B cell (primary cell): ENCODE measurements at regions not wholly inside any gene's neighbourhood (a gene's known extent, or its start where the extent isn't known, plus 50 kb on each side); places are given as distances from the start of the nearest gene placed in this dataset.

ENCODE experiments used
- CTCF ChIP-seq: fragments of 200-600 bp; IDR thresholded peaks from one replicate; pipeline ENCODE4 v1.8.0; 2022; ENCODE audit warnings: antibody characterized with exemption, mild to moderate bottlenecking
- EZH2 ChIP-seq: IDR thresholded peaks from 2 replicates; pipeline ENCODE4 v1.6.1; 2012; ENCODE audit warnings: borderline replicate concordance, low read depth, mild to moderate bottlenecking, moderate library complexity, low read length; ENCODE audit not compliant: insufficient read depth, poor library complexity, severe bottlenecking

- TF ChIP-seq CTCF (no peak), EZH2 (no peak)
These were observed 62.3 kb upstream of the MAP4K3 start for GRCh38 chr2:39499336-39499735.
